Fibroblast of skin of abdomen (primary cell): ENCODE measurements at regions not wholly inside any gene's neighbourhood (a gene's known extent, or its start where the extent isn't known, plus 50 kb on each side); places are given as distances from the start of the nearest gene placed in this dataset.
A peak's percentile ranks its signal among the peaks of the same experiment; 100 is the strongest.

Experiments used
- DNase-seq: peaks from one replicate; pipeline ENCODE4 v3.0.0-alpha.2; 2013

DNA sequence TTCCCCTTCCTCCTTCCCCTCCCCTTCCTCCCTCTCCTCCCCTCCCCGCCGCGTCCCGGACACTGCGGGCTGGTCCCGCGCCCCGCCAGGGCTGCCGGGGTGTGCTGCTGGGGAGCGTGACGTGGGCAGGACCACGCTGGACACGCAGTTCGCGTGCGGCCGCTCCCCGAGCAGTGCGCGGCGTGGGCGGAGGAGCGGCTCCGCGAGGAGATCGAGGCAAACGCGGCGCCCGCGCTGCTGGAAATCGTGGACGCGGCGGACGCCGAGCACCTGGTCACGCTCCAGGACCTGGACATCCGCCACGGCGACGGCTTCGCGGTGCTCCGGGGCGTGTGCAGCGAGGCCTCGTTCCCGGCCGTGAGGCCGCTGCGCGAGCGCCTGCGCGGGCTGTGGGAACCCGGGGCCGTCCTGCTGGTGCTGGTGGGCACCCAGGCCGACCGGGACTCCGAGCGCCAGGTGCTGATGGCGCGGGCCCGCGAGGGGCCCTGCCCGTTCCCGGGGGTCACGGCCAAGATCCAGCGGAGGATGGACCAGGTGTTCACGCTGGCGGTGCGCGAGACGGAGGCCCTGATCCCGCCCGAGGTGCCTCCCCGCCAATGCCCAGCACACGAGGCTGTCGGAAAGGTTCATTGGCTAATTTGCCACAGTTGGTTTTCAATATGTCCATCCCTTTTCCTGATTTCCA, 84.3 kb downstream of the TNFAIP2 start:
- DNase-seq, result peak; percentile 9

DNA sequence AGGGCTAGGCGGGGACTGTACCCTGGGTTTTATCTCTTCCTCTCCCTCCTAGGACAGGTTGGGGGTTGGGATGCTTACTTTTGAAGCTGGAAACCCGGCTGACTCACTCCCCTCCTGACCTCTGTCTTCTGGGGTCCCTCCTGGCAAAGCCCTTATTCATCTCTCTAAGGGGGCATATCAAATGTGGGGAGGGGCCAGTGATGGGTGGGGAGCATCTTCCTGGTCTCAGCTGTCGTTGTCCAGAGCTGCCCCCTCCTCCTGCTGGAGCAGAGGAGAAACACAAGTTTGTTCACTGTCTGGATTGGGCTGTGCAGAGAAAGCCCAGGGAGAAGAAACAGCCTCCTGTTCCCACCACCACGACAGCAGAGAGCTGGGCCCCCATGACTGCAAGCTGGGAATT, 85.8 kb downstream of the TNFAIP2 start:
- DNase-seq, result no peak

DNA sequence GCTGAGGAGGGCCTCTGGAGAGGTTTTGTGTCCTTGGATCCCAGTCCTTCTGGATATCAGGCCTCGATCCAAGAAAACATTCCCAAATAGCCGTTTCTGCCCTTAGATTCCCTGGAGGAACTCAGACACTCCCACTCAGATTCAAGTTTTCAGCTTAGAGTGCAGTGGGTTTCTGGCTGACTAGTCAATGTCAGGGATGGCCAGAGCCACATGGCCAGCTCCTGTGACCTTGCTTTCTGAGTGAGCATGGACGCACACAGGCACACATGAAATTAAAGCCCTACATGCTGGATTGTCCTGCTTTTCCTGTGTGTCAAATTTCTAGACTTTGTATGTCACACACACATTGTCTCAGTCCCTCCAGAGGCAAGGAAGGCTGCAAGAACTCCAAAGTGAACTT, 86.2 kb downstream of the TNFAIP2 start:
- no peak for DNase-seq

DNA sequence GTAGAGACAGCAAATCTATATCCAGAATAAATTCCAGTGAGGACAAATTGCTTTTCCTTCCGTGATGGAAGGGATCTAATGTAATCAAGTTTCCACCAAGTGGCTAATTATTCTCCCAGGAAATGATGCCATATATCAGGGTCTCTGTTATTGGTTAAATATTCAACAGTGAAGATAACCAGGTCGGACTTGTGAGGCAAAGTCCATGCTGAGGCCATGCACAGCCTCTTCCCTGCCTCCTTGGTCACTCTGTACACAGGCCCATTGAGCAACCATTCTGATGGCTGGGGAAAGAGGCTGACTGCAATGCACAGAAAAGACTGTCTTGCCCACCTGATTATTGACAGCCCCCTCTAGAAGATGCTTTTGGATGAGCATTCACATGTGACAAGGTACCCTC, 90.1 kb downstream of the TNFAIP2 start:
- no peak for DNase-seq

DNA sequence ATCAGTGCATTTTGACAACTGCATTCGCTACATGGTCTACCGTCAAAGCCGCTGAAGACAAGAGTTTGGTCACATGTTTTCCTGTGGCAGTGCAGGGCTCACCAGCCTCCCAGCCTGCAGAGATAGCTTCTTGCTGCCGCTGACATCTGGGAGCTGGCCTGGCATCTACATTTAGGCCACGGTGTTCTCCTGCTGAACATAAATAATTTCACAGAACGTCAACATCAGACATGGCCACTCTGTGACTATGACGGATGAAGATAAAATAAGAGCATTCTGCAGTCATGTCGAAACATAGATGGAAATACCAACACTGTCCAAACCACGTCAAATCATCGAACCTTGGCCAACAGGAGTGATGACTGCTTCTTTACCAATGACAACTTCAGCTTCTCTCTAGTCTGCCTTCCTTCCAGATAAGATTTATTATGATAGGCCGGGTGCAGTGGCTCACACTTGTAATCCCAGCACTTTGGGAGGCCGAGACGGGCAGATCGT, 91.2 kb downstream of the TNFAIP2 start:
- DNase-seq, result no peak

DNA sequence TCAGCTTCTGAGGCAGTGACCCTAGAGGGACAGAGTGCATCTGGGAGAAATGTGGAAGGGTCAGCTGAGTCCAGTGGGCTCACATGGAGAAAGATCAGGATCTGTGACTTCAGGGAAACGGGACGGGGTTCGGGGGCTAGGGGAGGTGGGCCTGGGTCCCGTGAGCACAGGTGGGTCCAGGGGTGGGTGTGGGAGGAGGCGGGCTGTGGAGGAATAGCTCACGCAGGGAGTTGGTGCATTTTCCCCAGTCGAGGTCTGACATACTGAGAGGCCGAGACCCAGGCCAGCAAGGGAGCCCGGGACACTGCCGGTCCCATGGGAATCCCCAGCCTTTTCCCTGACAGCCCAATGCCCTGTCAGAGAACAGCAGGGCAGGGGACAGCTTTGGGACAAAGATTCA, 93.1 kb downstream of the TNFAIP2 start:
- no peak for DNase-seq

DNA sequence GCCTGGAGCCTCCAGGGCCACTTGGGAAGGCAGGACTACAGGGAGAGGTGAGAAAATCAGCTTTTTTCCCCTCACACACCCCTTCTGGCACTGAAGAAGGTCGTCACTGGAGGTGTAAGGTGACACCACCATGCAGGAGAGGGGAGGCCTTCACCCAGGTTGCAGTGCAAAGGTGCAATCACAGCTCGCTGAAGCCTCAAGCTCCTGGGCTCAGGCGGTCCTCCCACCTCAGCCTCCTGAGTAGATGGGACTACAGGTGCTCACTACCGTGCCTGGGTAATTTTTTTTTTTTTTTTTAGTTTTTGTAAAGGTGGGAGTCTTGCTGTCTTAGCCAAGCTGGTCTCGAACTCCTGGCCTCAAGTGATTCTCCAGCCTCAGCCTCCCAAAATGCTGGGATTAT, 93.6 kb downstream of the TNFAIP2 start:
- DNase-seq, result no peak

DNA sequence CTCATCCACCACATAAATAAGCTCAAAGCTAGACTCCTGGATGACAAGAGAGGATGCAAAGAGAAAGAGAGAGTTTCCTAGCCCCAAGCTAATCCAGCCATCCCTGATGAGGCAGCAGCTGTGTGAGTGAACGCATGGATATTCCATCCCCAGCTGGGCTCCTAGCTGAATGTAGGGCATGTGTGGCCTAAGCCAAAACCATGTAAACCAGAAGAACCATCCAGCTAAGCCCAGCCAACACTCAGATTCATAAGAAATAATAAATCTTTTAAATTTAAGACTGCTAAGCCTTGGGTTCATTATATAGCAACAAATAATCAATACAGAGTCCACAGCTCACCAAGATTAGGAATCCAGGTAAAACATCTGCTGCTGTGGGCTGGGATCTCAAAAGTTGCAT, 94.3 kb downstream of the TNFAIP2 start:
- DNase-seq, result no peak

DNA sequence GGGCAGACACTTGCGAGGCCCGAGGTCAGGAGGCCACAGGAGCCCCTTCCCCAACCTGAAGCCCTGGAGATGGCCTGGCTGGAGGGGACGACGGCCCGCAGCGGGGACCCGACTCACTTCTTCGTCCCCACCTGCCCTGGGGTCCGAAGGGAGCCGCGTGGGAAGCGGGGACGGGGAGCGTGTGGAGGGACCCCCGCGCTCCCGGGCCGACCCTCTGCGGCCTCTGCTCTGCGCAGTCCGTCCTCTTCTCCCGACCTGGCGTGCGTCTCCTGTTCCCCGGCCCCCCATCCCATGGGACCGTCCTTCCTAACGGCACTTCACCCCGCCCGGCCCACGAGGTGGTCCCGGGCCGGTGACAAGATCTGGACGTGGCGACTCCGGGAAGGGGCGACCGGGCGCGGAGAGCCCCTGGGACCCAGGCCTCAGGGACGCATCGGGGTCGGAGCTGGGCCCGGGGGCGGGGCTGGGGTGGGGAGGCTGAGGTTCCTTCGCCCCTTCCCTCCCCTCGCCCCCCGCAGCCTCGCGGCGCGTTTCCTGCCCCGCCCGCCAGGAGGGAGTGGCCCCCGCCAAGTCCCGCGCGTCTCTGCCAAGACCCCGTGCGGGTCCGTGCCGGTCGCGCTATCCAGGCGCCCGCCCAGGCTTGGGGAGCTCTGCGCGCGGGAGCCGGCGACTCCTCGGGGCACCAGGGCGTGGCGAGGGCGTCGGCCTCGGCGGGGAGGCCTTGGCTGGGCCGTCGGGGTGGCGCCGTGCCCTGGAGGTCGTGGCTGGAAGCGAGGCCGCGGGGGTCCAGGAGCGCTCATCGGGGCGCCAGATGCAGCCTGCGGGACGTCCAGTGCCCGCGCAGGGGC, 97.1 kb downstream of the TNFAIP2 start:
- no peak for DNase-seq

DNA sequence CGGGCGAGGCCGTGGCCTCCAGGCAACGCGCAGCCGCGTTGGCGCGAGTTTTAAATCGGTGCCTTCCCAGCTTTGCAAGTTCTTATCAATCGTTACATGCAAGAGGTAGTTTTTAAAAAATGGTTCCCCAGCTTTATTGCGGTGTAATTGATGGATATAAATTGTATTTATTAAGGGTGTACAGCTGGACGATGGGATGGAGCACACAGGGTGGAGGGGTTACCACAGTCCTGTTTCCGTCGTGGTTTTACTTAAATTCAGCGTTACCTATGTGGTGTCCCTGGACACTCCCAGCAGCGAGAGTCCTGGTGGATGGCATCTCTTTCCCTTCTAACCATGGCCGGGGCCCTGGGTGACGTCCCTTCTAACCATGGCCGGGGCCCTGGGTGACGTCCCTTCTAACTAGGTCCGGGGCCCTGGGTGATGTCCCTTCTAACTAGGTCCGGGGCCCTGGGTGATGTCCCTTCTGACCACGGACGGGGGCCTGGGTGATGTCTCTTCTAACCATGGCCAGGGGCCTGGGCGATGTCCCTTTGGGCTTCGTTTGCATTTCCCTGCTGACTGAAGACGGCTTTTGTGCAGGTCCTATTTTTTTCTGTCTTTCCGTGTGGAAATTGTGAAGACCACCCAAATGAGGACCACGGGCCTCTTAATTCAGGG, 97.9 kb downstream of the TNFAIP2 start:
- no peak for DNase-seq

DNA sequence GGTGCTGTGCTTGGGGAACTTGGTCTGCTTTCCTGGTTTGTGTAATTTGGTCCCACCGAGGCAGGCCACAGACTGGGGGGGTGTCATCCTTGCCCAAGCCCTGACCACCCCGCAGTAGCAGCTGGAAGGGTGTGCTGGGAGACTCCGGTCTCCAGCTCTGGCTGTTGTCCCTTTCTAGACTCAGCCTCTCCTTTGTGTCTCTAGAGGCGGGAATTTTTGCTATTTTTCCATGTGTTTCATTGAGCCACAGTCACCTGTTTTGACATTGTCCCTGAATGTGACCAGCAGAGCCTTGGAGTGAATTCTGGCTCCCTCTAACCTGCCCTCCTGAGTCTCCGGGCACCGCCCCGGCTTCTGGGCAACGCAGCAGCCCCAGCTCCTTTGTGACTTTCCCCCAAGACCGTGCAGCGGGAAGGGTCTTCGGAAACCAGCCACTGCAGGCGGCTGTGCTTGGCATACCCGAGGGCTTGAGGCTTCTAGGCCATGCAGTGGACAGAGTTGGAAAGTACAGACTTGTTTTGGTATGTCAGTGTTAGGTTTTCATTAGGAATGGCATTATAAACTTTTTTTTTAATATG, 98.6 kb downstream of the TNFAIP2 start:
- DNase-seq, result no peak

DNA sequence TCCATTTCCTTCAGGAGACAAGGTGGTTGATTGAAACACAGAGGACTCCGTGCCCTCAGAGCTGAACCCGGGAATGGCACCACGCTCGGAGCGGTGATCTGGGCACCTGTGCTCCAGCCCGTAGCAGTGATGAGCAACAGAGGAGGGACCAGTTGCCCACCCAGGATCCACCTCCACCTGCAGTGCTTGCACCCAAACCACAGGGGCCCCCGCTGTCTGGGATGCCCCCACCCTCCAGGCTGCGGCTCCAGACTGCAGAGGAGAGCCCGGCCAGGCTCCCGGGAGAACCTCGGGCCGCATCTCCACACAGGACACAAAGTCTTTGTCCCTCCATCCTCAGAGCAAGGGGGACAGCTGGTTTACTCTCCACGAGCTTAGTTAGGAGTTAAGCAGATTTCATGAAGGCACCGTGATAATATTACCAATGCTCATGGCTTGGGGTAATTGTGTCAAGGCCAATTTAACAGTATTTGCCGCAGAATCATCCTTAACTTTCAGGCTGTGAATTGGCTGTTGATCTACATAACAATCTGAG, 100.6 kb downstream of the TNFAIP2 start:
- no peak for DNase-seq

DNA sequence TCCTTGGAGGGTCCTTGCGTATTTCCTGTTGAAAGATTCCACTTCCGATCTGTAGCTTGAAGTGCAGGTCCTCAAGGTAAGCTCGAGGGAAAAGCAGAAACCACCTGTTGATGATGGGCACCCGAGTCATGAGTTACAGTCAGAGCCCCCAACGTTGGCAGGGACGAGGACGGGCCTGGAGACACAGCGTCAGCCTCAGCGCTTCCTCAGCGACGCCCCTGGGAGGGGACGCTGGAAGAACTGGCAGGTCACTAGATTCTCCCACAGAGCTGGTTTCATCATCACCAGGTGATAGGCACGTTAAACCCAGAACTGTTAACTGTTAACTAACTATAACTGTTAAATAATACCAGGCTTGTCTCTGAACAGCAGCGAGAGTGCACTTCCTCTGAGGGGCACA, 101.8 kb downstream of the TNFAIP2 start:
- DNase-seq, result no peak

DNA sequence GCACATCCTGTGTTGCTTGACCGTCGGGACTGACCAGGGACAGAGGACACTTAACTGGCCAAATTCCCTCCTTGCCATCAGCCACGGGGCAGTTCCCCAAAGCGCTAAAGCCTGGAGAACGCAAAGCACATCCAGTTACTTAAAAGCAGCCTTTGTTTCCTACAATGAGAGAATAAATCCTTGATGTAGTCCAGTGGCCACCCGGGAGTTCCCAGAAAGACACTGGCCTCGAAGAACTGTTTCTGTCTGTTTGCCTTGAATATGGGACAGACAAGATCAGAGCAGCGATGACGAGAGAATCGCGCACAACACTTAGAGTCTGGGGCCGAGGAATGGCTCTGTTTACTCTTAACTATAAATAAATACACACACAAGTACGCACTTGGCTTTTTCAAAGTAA, 102.2 kb downstream of the TNFAIP2 start:
- DNase-seq, result no peak

DNA sequence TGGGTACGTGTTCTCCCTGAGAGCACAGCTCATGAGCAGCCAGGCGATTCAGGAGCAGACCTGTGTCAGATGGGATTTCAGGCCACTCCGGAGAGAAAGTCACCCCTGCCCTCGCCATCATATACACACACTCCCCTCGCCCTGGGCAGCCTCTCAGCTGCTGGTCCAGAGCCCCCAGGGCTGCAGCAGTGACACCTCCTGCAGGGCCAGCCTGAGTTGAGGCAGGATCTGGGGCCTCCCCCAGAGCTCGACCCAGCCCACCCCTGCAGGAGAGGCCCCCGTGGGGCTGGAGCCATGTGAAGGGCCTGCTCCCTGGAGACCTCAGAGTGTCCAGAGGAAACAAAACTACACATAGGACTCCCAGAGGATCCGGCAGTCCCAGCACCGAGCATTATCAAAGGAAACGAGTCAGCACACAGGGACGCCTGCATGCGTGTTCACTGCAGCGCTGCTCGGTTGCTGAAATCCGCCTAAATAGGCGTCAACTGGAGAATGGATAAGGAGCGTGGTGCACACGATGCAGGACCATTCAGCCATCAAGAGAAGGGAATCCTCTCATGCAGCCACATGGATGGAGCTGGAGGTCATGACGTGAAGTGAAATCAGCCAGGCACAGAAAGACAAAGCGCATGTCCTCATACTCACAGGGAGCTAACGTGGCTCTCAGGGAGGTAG, 104.0 kb downstream of the TNFAIP2 start:
- DNase-seq, result no peak

DNA sequence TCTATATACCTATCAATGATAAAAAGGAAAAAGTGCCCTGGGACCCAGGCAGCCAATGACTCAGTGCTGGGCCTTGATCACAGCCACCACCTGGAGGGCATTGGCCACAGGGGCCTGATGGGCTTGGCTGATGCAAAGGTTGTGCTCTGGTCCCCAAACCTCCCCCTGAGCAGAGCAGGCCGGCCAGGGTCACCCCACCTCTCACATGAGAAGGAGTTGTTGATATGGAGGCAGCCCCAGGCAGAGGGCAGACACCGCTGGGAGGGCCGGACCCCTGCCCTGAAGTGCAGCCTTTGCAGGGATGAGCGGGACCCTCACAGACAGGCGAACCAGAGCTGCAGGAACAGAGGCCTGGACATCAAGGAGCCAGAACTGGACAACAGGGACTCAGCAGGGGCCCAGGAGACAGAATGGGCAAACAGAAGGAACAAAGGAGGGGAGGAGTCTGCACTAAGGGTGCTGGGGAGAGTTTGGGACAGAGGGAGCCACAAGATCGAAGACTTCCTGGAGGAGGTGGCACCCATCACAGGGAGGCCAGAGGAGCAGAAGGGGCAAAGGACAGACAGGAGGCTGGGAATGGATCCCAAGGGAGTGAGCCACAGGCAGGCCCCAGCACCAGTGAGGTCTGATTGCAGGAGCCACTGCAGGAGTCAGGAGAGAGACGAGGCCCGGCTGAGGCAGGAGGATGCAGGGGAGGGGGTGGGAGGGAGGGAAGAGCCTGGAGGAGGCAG, 105.0 kb downstream of the TNFAIP2 start:
- no peak for DNase-seq

DNA sequence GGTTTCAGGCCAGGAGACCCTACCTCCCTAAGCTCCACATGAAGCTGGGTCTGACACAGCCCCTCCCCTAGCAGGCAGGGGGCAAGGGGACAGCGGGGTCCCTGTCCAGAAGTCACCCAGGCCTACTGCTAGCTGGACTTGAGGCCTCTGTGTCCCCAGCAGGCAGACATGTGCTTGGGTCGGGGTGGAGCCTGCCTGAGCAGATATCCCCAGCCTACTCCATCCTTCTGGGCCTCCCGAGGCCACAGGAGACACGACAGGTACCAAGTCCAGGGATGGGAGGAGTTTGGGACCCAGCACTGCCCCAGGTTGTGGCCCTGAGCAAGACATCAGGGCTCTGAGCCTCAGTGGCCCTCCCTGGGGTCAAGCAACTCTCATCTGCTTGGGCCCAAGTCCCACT, 105.2 kb upstream of the EIF5 start:
- DNase-seq, result no peak

DNA sequence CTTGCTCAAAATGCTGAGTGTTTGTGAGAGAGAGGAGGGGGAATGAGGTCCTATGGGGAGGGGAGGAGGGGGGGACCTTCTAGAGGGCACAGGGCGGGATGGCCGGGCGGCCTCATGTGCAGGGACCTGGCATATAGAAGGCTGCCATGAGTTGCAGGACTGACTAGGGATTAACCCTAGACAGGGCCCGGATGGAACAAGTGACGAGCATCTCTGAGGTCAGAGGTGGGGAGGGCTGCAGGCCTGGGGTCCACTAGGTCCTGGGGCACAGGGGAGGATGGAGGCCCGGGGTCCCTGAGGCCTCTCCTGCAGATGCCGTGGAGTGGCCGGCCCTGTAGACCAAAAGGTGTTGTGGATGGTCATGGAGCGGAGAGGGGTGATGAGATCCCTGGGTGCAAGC, 104.0 kb upstream of the EIF5 start:
- no peak for DNase-seq

DNA sequence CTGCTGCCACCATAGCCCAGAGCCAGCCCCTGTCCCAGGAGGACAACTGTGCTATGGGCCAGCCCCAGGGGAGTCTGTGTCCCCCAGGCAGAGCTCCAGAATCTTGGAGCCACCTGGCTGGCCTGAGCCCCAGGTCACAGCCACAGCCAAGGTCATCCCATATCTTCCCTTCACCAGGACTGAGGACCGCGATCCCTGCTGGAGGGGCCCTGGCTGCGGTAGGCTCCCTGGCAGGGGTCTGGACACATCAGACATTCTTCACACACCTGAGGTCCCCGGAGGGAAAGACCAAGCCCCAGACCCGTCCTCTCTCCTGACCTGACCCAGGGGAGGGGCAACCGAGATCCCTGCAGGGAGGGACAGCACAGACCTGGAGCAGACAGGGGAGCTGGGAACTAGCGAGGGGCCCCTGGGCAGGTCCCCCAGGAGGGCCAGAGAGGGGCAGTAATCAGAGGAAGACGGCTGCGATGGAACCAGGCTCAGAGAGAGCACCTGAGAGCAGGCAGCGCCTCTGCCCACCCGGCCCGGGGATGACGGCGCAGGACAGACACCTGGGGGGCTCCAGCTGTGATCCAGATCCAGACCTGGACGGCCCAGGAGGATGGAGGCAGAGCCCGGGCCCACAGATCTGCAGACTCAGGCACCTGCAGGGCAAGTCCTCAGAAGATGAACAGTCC, 103.2 kb upstream of the EIF5 start:
- no peak for DNase-seq

DNA sequence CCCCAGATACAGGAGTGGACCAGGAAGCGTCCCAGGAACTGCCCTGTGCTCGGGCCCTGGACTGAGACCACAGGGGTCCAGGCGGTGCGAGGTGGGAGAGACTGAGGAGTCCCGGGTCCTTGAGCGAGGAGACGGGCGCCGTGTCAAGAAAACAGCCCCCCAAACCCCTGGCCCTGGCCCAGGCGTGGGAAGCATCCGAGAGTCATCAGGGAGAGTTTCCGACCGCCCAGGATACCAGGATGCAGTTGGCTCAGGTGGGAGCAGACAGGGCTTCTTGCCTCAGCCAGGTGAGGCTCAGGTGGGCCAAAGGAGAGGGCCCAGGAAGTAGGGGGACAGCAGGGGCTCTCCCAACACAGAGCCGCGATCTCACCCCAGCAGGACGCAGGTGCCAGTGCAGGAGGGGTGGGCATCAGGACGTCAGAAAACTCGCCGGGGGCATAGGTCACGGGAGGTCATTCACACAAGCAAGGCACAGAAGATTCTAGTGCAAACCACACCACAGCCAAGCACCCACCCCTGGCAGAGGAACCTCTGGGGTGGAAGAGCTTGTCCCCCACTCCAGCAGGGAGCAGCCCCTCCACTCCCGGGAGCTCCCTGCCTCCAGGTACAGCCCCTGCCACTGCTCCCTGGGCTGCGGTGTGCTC, 102.5 kb upstream of the EIF5 start:
- DNase-seq, result no peak
